ENCODE measurements at regions not wholly inside any gene's neighbourhood (a gene's known extent, or its start where the extent isn't known, plus 50 kb on each side); places are given as distances from the start of the nearest gene placed in this dataset.
"Not testable (repeated sequence)": the region's sequence is repeated elsewhere in the genome, so short reads cannot be mapped to it uniquely, and the experiment has no call there.

- TF ChIP-seq POLR2A, CTCF (IDR thresholded peaks at IDR 0.05): not testable (repeated sequence)
Measured at GRCh38 chr2:62616486-62616885, 89.0 kb upstream of the EHBP1 start.

Measured in adrenal gland (tissue), 5 donors.